Ishikawa (cell line): ENCODE measurements at regions not wholly inside any gene's neighbourhood (a gene's known extent, or its start where the extent isn't known, plus 50 kb on each side); places are given as distances from the start of the nearest gene placed in this dataset.

Source experiments
- CEBPB ChIP-seq: IDR thresholded peaks from 2 replicates; pipeline ENCODE4 v1.6.1; 2012
- CREB1 ChIP-seq: IDR thresholded peaks from 2 replicates; pipeline ENCODE4 v1.6.1; 2012; ENCODE audit warnings: low read depth
- EGR1 ChIP-seq: IDR thresholded peaks from 2 replicates; pipeline ENCODE4 v1.6.1; 2012
- EP300 ChIP-seq: IDR thresholded peaks from 2 replicates; pipeline ENCODE4 v1.6.1; 2012; ENCODE audit warnings: borderline replicate concordance
- FOXM1 ChIP-seq: IDR thresholded peaks from 2 replicates; pipeline ENCODE4 v1.6.1; 2012; ENCODE audit warnings: low read depth, borderline replicate concordance
- RAD21 ChIP-seq: IDR thresholded peaks from 2 replicates; pipeline ENCODE4 v1.6.1; 2012; ENCODE audit warnings: low read depth
- TAF1 ChIP-seq: IDR thresholded peaks from 2 replicates; pipeline ENCODE4 v1.6.1; 2012; ENCODE audit warnings: low read depth, mild to moderate bottlenecking
- TCF12 ChIP-seq: IDR thresholded peaks from 2 replicates; pipeline ENCODE4 v1.6.1; 2012; ENCODE audit warnings: low read depth
- TEAD4 ChIP-seq: IDR thresholded peaks from 2 replicates; pipeline ENCODE4 v1.6.1; 2012
- YY1 ChIP-seq: IDR thresholded peaks from 2 replicates; pipeline ENCODE4 v1.6.1; 2012; ENCODE audit warnings: low read depth
- ZBTB7A ChIP-seq: IDR thresholded peaks from 2 replicates; pipeline ENCODE4 v1.6.1; 2012; ENCODE audit warnings: low read depth
- TF ChIP-seq, protein P1 (sequence below): IDR thresholded peaks from 2 replicates; pipeline ENCODE4 v1.6.1; 2012
- TF ChIP-seq, protein P2 (sequence below): IDR thresholded peaks from 2 replicates; pipeline ENCODE4 v1.6.1; 2012; ENCODE audit warnings: low read depth, mild to moderate bottlenecking

DNA sequence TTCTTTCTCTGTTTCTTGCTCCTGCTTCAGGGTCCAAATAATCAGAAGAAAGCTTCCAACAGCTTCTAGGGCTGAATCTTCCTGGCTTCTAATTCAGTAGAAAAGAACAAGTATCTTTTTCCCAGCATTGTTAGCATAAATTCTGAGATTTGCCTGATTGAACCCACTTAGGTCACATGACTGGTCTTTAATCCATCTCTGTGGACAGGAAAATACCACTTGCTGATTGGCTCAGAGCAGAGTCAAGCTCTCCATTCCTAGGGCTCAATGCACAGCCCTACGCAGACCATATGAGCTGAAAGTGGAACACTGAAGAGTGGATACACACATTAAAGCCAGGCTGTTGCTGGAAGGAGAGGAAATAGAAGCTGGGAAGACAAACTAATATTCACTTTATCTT, 99.6 kb upstream of the RPL34 start:
- TF ChIP-seq EP300 (no peak), TEAD4 (no peak), YY1 (no peak), RAD21 (no peak), FOXM1 (no peak), CEBPB (no peak), EGR1 (no peak), CREB1 (no peak), TAF1 (no peak), ZBTB7A (no peak), TCF12 (no peak)
- TF ChIP-seq, protein P1, sequence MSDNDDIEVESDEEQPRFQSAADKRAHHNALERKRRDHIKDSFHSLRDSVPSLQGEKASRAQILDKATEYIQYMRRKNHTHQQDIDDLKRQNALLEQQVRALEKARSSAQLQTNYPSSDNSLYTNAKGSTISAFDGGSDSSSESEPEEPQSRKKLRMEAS, result no peak
- TF ChIP-seq, protein P2, sequence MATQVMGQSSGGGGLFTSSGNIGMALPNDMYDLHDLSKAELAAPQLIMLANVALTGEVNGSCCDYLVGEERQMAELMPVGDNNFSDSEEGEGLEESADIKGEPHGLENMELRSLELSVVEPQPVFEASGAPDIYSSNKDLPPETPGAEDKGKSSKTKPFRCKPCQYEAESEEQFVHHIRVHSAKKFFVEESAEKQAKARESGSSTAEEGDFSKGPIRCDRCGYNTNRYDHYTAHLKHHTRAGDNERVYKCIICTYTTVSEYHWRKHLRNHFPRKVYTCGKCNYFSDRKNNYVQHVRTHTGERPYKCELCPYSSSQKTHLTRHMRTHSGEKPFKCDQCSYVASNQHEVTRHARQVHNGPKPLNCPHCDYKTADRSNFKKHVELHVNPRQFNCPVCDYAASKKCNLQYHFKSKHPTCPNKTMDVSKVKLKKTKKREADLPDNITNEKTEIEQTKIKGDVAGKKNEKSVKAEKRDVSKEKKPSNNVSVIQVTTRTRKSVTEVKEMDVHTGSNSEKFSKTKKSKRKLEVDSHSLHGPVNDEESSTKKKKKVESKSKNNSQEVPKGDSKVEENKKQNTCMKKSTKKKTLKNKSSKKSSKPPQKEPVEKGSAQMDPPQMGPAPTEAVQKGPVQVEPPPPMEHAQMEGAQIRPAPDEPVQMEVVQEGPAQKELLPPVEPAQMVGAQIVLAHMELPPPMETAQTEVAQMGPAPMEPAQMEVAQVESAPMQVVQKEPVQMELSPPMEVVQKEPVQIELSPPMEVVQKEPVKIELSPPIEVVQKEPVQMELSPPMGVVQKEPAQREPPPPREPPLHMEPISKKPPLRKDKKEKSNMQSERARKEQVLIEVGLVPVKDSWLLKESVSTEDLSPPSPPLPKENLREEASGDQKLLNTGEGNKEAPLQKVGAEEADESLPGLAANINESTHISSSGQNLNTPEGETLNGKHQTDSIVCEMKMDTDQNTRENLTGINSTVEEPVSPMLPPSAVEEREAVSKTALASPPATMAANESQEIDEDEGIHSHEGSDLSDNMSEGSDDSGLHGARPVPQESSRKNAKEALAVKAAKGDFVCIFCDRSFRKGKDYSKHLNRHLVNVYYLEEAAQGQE, result no peak
